Mammary epithelial cell (primary cell): ENCODE measurements at regions not wholly inside any gene's neighbourhood (a gene's known extent, or its start where the extent isn't known, plus 50 kb on each side); places are given as distances from the start of the nearest gene placed in this dataset.

ENCODE experiments used
- CTCF ChIP-seq, 2 donors: IDR thresholded peaks in 1 of 2; conservative IDR thresholded peaks in 1 of 2; 2 replicates each; pipeline ENCODE4 v1.5.1; 2011 to 2012; ENCODE audit warnings: inconsistent platforms in 2 of 2, low read length in 2 of 2, mild to moderate bottlenecking in 2 of 2, control low read depth in 1 of 2, low read depth in 1 of 2; ENCODE audit not compliant: insufficient read depth in 1 of 2; ENCODE audit errors: extremely low read depth in 1 of 2
- EZH2 ChIP-seq: IDR thresholded peaks from 2 replicates; pipeline ENCODE4 v1.6.1; 2012; ENCODE audit warnings: low read length, inconsistent platforms, borderline replicate concordance

- no peak for TF ChIP-seq CTCF (conservative IDR thresholded peaks at IDR 0.05 in 1 of 2, IDR thresholded peaks at IDR 0.05 in 1 of 2; ENCODE audit: extremely low read depth in 1 of 2, insufficient read depth in 1 of 2, low read depth in 1 of 2, low read length in 2 of 2)
- TF ChIP-seq EZH2: no peak
Measured at GRCh38 chr22:48853627-48854240, 973.9 kb downstream of the BRD1 start.
